ENCODE measurements at regions not wholly inside any gene's neighbourhood (a gene's known extent, or its start where the extent isn't known, plus 50 kb on each side); places are given as distances from the start of the nearest gene placed in this dataset.
A peak's percentile ranks its signal among the peaks of the same experiment; 100 is the strongest.
"Not testable (repeated sequence)": the region's sequence is repeated elsewhere in the genome, so short reads cannot be mapped to it uniquely, and the experiment has no call there.

DNA sequence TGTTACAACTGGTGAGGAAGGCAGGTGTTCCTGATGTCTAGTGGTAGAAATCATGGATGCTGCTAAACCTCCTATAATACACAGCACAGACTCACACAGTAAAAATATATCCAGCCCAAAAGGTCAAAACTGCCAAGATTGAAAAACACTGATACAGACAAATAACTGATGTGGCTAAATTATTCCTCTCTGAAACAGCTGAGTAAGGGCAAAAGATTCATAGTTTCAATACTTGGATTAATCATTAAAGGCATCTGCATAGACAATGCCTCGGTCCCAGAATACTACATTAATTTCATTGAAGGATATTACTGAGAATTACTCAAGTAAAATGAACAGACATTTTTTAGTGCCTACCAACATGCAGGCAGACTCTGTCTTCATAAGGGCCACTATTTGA, 180.7 kb upstream of the CRIM1 start:
- peaks cover 3% of the 10 kb centered on the region for H3K9me3 Mint-ChIP-seq
- DNase-seq = no peak
- H3K27me3 Mint-ChIP-seq (ENCODE audit: low read depth) = no peaks in the 10 kb centered on the region
- intact Hi-C loops (cut with micrococcal nuclease) = no loop called here
- H3K36me3 Mint-ChIP-seq (ENCODE audit: low read depth) = no peaks in the 10 kb centered on the region
- CTCF ChIA-PET = no interaction called here
- no peak overlapping the region for H3K27ac Mint-ChIP-seq
- H3K4me3 Mint-ChIP-seq = no peak overlapping the region
- H3K4me1 Mint-ChIP-seq (ENCODE audit: low read depth) = no peaks in the 10 kb centered on the region

GRCh38 chr2:36173760-36174404, 181.7 kb upstream of the CRIM1 start:
- intact Hi-C loops (cut with micrococcal nuclease) = no loop called here
- Mint-ChIP-seq H3K4me1 (ENCODE audit: low read depth) (no peaks in the 10 kb centered on the region), H3K36me3 (ENCODE audit: low read depth) (no peaks in the 10 kb centered on the region), H3K27ac (no peak overlapping the region), H3K27me3 (ENCODE audit: low read depth) (no peaks in the 10 kb centered on the region), H3K4me3 (no peak overlapping the region), H3K9me3 (no peaks in the 10 kb centered on the region)
- CTCF ChIA-PET = interaction anchor here (0.6 kb wide), 1 partner anchor 181 kb away, joined by 3 read pairs; no protein-coding TSS in a partner anchor
- no peak for DNase-seq

GRCh38 chr2:36172824-36173223, 182.8 kb upstream of the CRIM1 start:
- Mint-ChIP-seq H3K4me3 (no peak overlapping the region), H3K27ac (no peak overlapping the region), H3K4me1 (ENCODE audit: low read depth) (no peaks in the 10 kb centered on the region), H3K36me3 (ENCODE audit: low read depth) (no peaks in the 10 kb centered on the region), H3K27me3 (ENCODE audit: low read depth) (no peaks in the 10 kb centered on the region), H3K9me3 (no peaks in the 10 kb centered on the region)
- intact Hi-C loops (cut with micrococcal nuclease) = no loop called here
- CTCF ChIA-PET = interaction anchor here (0.5 kb wide), 1 partner anchor 1261 kb away, joined by 3 read pairs; no protein-coding TSS in a partner anchor
- DNase-seq = no peak

- H3K4me1 Mint-ChIP-seq (ENCODE audit: low read depth) = no peaks in the 10 kb centered on the region
- no peak overlapping the region for H3K27ac Mint-ChIP-seq
- H3K4me3 Mint-ChIP-seq = no peak overlapping the region
- CTCF ChIA-PET = interaction anchor here (0.6 kb wide), 1 partner anchor 10 kb away, joined by 3 read pairs; no protein-coding TSS in a partner anchor
- intact Hi-C loops (cut with micrococcal nuclease) = no loop called here
- no peaks in the 10 kb centered on the region for H3K9me3 Mint-ChIP-seq
- no peak for DNase-seq
- H3K27me3 Mint-ChIP-seq (ENCODE audit: low read depth) = no peaks in the 10 kb centered on the region
- no peaks in the 10 kb centered on the region for H3K36me3 Mint-ChIP-seq (ENCODE audit: low read depth)
These were observed 184.8 kb upstream of the CRIM1 start for GRCh38 chr2:36170805-36171204.

DNA sequence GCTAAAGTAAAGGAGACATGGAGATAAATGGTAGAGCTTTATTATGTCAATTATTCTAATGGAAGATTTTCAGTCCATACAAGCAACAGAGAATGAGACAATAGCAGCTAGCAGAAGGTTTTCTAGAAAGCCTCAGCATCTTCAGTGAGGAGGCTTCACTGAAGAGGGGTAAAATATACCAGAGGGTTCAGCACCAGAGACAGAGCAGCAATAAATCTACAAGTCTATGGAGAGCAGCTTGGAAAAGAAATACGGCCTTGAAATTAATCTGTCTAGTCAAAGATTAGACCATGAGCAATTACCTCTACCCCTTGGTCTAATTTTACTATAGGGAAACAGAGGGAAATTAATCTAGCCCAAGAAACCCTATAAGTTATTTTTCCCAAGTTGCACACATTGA, 185.7 kb upstream of the CRIM1 start:
- Mint-ChIP-seq H3K4me1 (ENCODE audit: low read depth) (no peaks in the 10 kb centered on the region), H3K9me3 (no peaks in the 10 kb centered on the region), H3K27ac (no peak overlapping the region), H3K27me3 (ENCODE audit: low read depth) (peaks cover 4% of the 10 kb centered on the region), H3K4me3 (no peak overlapping the region), H3K36me3 (ENCODE audit: low read depth) (no peaks in the 10 kb centered on the region)
- intact Hi-C loops (cut with micrococcal nuclease) = no loop called here
- no peak for DNase-seq
- CTCF ChIA-PET = no interaction called here

GRCh38 chr2:36168115-36168514, 187.5 kb upstream of the CRIM1 start:
- H3K27me3 Mint-ChIP-seq (ENCODE audit: low read depth) = peaks cover 4% of the 10 kb centered on the region
- no peak overlapping the region for H3K4me3 Mint-ChIP-seq
- CTCF ChIA-PET = no interaction called here
- H3K4me1 Mint-ChIP-seq (ENCODE audit: low read depth) = no peaks in the 10 kb centered on the region
- H3K27ac Mint-ChIP-seq = no peak overlapping the region
- no peaks in the 10 kb centered on the region for H3K36me3 Mint-ChIP-seq (ENCODE audit: low read depth)
- DNase-seq = no peak
- H3K9me3 Mint-ChIP-seq = no peaks in the 10 kb centered on the region
- intact Hi-C loops (cut with micrococcal nuclease) = no loop called here

- no peak overlapping the region for H3K4me3 Mint-ChIP-seq
- no peaks in the 10 kb centered on the region for H3K36me3 Mint-ChIP-seq (ENCODE audit: low read depth)
- CTCF ChIA-PET = no interaction called here
- H3K27ac Mint-ChIP-seq = no peak overlapping the region
- H3K4me1 Mint-ChIP-seq (ENCODE audit: low read depth) = no peaks in the 10 kb centered on the region
- DNase-seq = no peak
- intact Hi-C loops (cut with micrococcal nuclease) = no loop called here
- no peaks in the 10 kb centered on the region for H3K9me3 Mint-ChIP-seq
- H3K27me3 Mint-ChIP-seq (ENCODE audit: low read depth) = peaks cover 8% of the 10 kb centered on the region
These were observed 190.4 kb upstream of the CRIM1 start for GRCh38 chr2:36165132-36165531.

DNA sequence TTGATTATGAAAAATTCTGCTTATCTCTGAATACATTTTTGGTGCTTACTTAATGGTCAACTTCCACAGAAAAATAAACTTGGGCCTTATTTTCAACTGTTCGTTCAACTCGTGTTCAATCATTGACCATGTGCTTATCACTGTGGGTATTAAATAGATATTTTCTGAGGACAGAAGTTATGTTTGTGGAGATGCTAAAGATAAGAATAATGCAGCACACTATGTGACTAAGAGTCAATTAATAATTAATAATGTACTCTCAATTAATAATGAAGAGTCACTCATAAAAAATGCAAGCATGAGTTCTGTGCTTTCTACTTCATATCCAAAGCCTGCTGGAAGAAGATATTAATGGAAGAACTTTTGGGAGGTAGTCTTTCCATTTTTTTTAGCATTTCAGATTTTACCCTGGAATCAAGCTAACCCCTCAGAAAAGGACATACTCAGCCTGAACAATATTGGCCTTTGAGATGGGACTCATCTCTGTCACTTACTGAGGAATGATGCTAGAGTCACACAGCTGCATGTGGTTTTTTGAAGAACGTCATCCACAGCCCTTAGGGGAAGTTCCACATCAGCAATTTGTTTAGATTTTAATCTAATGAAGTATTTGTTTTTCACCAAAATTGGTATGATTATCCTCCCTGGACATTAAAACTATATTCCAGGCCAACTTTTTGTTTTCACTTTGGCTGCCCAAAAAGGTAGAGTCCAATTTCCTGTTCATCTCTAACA, 191.9 kb upstream of the CRIM1 start:
- H3K9me3 Mint-ChIP-seq = no peaks in the 10 kb centered on the region
- H3K27me3 Mint-ChIP-seq (ENCODE audit: low read depth) = peaks cover 8% of the 10 kb centered on the region
- no peaks in the 10 kb centered on the region for H3K36me3 Mint-ChIP-seq (ENCODE audit: low read depth)
- no peaks in the 10 kb centered on the region for H3K4me1 Mint-ChIP-seq (ENCODE audit: low read depth)
- no peak overlapping the region for H3K27ac Mint-ChIP-seq
- CTCF ChIA-PET = interaction anchor here (0.6 kb wide), 1 partner anchor 22 kb away, joined by 3 read pairs; no protein-coding TSS in a partner anchor
- H3K4me3 Mint-ChIP-seq = no peak overlapping the region
- no peak for DNase-seq
- intact Hi-C loops (cut with micrococcal nuclease) = no loop called here

DNA sequence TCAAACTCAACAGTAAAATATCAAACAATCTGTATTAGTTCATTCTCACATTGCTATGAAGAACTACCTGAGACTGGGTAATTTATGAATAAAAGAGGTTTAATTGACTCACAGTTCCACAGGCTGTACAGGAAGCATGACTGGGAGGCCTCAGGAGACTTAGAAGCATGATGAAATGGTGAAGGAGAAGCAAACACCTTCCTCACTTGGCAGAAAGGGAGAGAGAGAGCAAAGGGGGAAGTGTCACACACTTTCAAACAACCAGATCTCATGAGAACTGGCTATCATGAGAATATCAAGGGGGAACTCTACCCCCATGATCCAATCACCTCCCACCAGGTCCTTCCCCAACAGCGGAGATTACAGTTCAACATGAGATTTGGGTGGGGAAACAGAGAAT, 198.5 kb upstream of the CRIM1 start:
- not testable (repeated sequence) for H3K4me3 Mint-ChIP-seq; H3K9me3 Mint-ChIP-seq; H3K27ac Mint-ChIP-seq; H3K4me1 Mint-ChIP-seq (ENCODE audit: low read depth); H3K27me3 Mint-ChIP-seq (ENCODE audit: low read depth); H3K36me3 Mint-ChIP-seq (ENCODE audit: low read depth)
- CTCF ChIA-PET = interaction anchor here (1.0 kb wide), 1 partner anchor 83 kb away, joined by 3 read pairs; no protein-coding TSS in a partner anchor
- intact Hi-C loops (cut with micrococcal nuclease) = loop anchor here (5.0 kb wide), 1 partner anchor 180 kb away; no protein-coding TSS in a partner anchor
- peak; percentile 7 for DNase-seq

DNA sequence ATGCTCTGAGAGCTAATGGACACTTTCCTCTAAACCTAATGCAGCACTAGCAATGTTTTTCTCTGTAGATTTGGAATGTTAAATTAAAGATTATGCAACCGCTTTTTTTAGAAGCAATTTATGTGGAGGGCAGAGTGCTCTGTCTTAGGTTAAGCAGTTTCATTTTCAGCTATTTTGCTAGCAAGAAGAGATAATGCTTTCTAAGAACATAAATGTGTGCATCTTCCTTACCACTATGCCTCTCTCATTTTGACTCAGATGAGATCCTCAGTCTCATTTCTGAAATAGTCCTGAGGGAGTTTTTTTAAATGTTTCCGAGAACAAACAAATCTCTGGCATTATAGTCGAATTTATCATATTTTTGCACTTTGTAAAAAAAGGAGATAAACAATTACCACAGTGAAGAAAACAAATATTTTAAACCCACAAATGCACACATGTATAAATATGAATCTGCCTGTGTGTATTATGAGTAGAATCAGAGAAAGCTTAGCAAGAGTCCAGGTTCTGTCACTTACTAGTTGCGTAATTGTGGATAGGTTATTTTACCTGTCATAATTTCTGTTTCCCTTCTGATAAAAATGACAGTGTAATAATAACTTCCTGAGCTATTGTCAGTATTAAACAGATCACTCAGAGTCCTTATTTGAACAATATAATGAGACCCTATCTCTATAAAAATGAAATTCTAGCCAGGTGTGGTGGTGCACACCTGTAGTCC, 207.7 kb upstream of the CRIM1 start:
- no peak overlapping the region for H3K27ac Mint-ChIP-seq
- H3K36me3 Mint-ChIP-seq (ENCODE audit: low read depth) = no peaks in the 10 kb centered on the region
- no peaks in the 10 kb centered on the region for H3K9me3 Mint-ChIP-seq
- peaks cover 7% of the 10 kb centered on the region for H3K4me1 Mint-ChIP-seq (ENCODE audit: low read depth)
- CTCF ChIA-PET = interaction anchor here (1.0 kb wide), 1 partner anchor 175 kb away, joined by 3 read pairs; no protein-coding TSS in a partner anchor
- no peaks in the 10 kb centered on the region for H3K27me3 Mint-ChIP-seq (ENCODE audit: low read depth)
- no peak for DNase-seq
- intact Hi-C loops (cut with micrococcal nuclease) = loop anchor here (1.0 kb wide), 1 partner anchor 98 kb away; no protein-coding TSS in a partner anchor
- H3K4me3 Mint-ChIP-seq = no peak overlapping the region

GRCh38 chr2:36146765-36147164, 208.8 kb upstream of the CRIM1 start:
- no peaks in the 10 kb centered on the region for H3K9me3 Mint-ChIP-seq
- H3K27me3 Mint-ChIP-seq (ENCODE audit: low read depth) = no peaks in the 10 kb centered on the region
- DNase-seq = no peak
- H3K27ac Mint-ChIP-seq = no peak overlapping the region
- no peaks in the 10 kb centered on the region for H3K36me3 Mint-ChIP-seq (ENCODE audit: low read depth)
- intact Hi-C loops (cut with micrococcal nuclease) = loop anchor here (1.0 kb wide), 1 partner anchor 100 kb away; no protein-coding TSS in a partner anchor
- no peak overlapping the region for H3K4me3 Mint-ChIP-seq
- H3K4me1 Mint-ChIP-seq (ENCODE audit: low read depth) = peaks cover 7% of the 10 kb centered on the region
- CTCF ChIA-PET = interaction anchor here (1.0 kb wide), 1 partner anchor 174 kb away, joined by 3 read pairs; no protein-coding TSS in a partner anchor

DNA sequence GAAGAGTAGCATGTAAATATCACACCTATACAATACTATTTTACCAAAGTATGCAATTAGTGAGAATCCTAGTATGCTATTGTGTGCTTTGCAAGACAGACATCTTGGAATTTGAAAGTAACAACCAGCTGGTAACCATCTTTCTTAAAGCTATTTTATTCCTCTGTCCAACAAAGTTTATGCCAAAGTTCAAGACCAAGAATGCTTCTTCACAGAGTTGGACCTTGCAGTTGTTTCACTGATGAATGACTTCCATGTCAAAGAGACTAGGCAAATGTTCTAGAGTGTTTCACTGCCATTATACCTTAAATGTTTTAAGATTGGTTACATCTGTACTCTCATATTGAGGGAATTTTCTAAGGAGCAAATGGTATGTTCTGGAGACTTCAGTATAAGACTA, 215.2 kb upstream of the CRIM1 start:
- CTCF ChIA-PET = no interaction called here
- intact Hi-C loops (cut with micrococcal nuclease) = no loop called here
- H3K27ac Mint-ChIP-seq = no peak overlapping the region

More for the DNA sequence above, 215.2 kb upstream of the CRIM1 start:
- Mint-ChIP-seq H3K9me3 (no peaks in the 10 kb centered on the region), H3K4me3 (no peak overlapping the region), H3K4me1 (ENCODE audit: low read depth) (peaks cover 7% of the 10 kb centered on the region), H3K36me3 (ENCODE audit: low read depth) (no peaks in the 10 kb centered on the region), H3K27me3 (ENCODE audit: low read depth) (peaks cover 2% of the 10 kb centered on the region)
- no peak for DNase-seq

All from activated naive CD4-positive, alpha-beta T cell treated with anti-CD3 and anti-CD28 coated beads for 36 hours (primary cell).